HG02759 (cell line): ENCODE measurements at regions not wholly inside any gene's neighbourhood (a gene's known extent, or its start where the extent isn't known, plus 50 kb on each side); places are given as distances from the start of the nearest gene placed in this dataset.
A peak's percentile ranks its signal among the peaks of the same experiment; 100 is the strongest.

Source experiments
- ATAC-seq: cut with Tn5 transposase; IDR thresholded peaks from one replicate; pipeline ENCODE4 v1.9.1; 2021; ENCODE audit warnings: mild to moderate bottlenecking, moderate library complexity; ENCODE audit not compliant: unreplicated experiment

- no peak for ATAC-seq
Observed at GRCh38 chr12:93101367-93101766, 172.3 kb upstream of the EEA1 start.

- no peak for ATAC-seq
Observed at GRCh38 chr12:93102312-93102711, 173.2 kb upstream of the EEA1 start.

GRCh38 chr12:93102744-93103143 is 173.6 kb upstream of the EEA1 start:
- ATAC-seq, result no peak

DNA sequence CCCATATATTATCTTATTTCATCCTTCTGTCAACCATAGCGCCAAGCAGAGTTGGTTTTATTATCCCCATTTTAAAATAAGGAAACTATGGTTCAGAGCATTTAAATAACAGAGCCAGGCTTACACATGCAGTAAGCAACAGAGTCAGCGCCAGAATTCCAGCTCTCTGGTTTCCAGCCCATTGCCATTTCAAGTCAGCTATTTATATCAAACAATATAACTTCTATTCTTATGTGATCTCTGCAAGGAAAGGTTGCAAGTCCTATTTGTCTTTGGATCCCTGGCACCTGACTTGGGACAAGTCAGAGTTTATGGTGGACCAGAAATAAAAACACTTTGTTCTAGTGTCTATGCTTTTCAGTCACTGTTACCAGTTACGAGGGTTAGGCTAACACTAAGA is 174.1 kb upstream of the EEA1 start:
- ATAC-seq, result no peak

- ATAC-seq, result no peak
Observed at GRCh38 chr12:93104535-93104934, 175.4 kb upstream of the EEA1 start.

- no peak for ATAC-seq
Observed at GRCh38 chr12:93106910-93107309, 177.8 kb upstream of the EEA1 start.

- ATAC-seq, result no peak
Observed at GRCh38 chr12:93107514-93108312, 178.6 kb upstream of the EEA1 start.

GRCh38 chr12:93108985-93109384 is 179.9 kb upstream of the EEA1 start:
- ATAC-seq, result no peak

DNA sequence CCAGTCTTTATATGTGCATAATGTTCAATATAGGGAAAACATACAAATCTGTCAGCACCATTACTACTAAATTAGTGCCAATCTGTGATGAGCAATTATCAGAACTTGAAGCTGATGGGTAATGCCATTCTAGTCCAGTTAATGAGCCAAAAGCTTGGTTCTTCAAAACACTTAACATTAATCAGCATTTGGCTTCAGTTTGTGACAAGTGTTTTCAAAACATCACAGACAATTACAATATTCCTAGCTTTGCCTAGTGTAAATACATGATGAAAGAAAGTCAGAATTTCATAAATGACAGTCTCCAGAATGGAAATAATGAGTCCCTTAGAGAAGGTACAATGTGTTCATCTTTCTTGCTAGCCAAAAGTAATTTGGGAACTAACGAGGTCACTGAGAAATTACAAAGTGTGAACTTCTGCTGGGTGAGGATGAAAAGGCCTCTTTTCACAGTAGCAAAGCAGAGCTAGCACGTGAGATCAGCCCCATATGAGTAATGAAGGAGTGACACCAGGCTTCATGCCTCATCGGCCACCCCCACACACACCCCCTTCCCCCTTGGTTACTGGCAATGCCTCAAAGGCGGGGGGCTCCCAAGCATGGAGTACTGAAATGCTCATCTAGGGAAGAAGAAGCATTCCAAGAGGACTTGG is 180.6 kb upstream of the EEA1 start:
- no peak for ATAC-seq

- ATAC-seq, result no peak
Observed at GRCh38 chr12:93111773-93112172, 182.7 kb upstream of the EEA1 start.

GRCh38 chr12:93113317-93114006 is 184.4 kb upstream of the EEA1 start:
- ATAC-seq, result no peak

GRCh38 chr12:93115198-93115601 is 186.1 kb upstream of the EEA1 start:
- no peak for ATAC-seq

DNA sequence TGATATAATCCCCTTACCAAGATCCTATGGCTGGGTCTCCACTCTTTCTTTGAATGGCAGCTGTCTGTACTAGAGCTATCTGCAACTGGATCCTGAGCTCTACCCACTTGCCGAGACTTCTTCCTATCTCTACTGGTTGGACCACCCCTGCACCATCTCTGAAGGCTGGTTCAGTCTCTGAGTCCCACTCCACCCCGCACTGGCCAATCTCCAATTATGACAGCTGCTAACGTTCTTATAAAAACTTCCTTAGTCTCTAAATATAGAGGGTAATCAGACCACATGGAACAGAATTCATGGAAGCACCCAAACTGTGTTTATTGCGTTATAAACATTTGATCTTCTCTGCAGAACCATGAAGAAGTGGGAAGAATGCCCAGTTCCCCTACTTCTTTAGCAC is 186.6 kb upstream of the EEA1 start:
- ATAC-seq, result no peak

DNA sequence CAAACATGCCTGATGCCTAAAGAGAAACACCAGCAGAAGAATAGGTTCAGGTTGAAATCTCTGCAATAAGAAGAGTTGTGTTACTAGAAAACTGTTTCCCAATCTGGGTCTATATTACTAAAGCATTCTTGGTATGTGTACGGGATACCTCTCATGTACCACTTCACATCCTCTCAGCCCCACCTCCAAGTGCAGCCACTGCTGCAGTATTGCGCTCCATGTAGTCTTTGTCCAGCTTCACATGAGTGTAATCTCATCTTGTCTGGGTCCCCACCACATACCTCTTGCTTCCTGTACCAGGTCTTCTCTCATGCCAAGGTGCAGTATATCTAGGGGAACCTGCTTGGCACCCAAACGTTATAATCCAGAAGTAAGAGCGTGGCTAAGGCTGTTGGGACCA is 187.5 kb upstream of the EEA1 start:
- ATAC-seq, result no peak

GRCh38 chr12:93121729-93122488 is 192.8 kb upstream of the EEA1 start:
- no peak for ATAC-seq

GRCh38 chr12:93122569-93123091 is 193.5 kb upstream of the EEA1 start:
- no peak for ATAC-seq

DNA sequence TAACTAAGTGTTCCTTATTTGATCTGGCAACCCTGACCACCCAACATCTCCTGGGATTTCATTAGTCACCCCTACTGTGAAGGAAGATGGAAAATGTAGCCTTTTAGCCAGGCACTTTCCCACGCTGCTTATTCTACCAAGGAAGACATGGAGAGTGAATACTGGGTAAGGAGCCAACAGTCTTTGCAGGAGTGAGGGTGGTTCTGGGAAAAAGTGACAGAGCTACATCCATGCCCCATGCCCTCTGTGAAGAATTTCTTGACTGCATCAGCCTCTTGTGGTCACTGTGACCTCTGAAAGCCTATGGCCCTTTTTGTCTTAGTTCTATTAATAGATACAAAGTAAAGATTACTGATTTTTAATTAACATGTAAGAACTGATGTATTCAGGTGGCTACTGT is 196.0 kb upstream of the EEA1 start:
- ATAC-seq, result no peak

GRCh38 chr12:93126069-93126474 is 197.0 kb upstream of the EEA1 start:
- ATAC-seq, result peak; percentile 61

GRCh38 chr12:93127107-93127560 is 198.0 kb upstream of the EEA1 start:
- no peak for ATAC-seq

DNA sequence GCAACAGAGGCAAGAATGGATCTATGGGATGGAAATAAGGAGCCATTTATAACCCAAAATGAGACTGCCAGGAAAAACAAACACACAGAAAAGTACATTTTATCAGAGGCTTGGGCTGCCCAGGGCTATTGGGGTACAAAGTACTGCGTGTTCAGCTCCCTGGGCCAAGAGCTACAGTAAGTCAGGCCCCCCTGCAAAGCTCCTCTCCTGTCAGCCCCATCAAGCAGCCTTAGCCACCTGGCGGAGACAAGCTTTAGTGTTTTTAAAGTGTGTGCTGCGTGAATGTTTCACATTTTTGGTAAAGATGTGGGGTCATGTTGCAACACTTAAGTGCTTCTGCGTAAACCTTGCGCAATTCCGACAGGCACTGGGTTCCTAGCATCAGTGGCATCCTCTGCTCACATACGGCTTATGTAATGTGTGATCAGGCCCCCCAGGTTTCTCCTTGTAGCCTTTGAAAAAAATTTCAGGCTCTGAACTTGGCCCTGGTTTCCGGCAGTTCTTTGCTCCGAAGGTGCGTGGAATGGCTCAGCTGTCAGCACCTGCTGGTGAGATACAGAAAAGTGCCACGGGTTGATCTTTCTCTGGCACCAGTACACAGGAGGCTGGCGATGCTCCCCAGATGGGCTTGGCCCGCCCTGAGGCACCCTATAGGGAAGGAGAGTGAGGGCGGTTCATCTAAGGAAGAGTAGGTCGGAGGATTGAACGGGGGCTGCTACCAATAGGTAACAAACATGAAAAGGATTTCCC is 198.7 kb upstream of the EEA1 start:
- ATAC-seq, result no peak
